GM12892 (cell line): ENCODE measurements at regions not wholly inside any gene's neighbourhood (a gene's known extent, or its start where the extent isn't known, plus 50 kb on each side); places are given as distances from the start of the nearest gene placed in this dataset.
"Not testable (repeated sequence)": the region's sequence is repeated elsewhere in the genome, so short reads cannot be mapped to it uniquely, and the experiment has no call there.

Source experiments
- POLR2A ChIP-seq: IDR thresholded peaks from 2 replicates; pipeline ENCODE4 v1.6.1; 2011; ENCODE audit warnings: low read depth, low read length, control low read depth
- POLR2AphosphoS5 ChIP-seq: IDR thresholded peaks from 2 replicates; pipeline ENCODE4 v1.6.1; 2011; ENCODE audit warnings: low read depth, low read length, control low read depth
- TAF1 ChIP-seq: IDR thresholded peaks from 2 replicates; pipeline ENCODE4 v1.6.1; 2011; ENCODE audit warnings: low read depth, mild to moderate bottlenecking, control low read depth, low read length, borderline replicate concordance

- TF ChIP-seq POLR2AphosphoS5, POLR2A, TAF1: not testable (repeated sequence)
These were observed 1379.2 kb downstream of the FSCB start for GRCh38 chr14:43127874-43128273.
